ENCODE measurements at regions not wholly inside any gene's neighbourhood (a gene's known extent, or its start where the extent isn't known, plus 50 kb on each side); places are given as distances from the start of the nearest gene placed in this dataset.

- TF ChIP-seq RAD21 (conservative IDR thresholded peaks at IDR 0.05 in 1 of 2, IDR thresholded peaks at IDR 0.05 in 1 of 2), result no peak
- no peak for TF ChIP-seq POLR2A (IDR thresholded peaks at IDR 0.05; ENCODE audit: low read length)
- TF ChIP-seq, protein P1, sequence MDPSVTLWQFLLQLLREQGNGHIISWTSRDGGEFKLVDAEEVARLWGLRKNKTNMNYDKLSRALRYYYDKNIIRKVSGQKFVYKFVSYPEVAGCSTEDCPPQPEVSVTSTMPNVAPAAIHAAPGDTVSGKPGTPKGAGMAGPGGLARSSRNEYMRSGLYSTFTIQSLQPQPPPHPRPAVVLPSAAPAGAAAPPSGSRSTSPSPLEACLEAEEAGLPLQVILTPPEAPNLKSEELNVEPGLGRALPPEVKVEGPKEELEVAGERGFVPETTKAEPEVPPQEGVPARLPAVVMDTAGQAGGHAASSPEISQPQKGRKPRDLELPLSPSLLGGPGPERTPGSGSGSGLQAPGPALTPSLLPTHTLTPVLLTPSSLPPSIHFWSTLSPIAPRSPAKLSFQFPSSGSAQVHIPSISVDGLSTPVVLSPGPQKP (IDR thresholded peaks at IDR 0.05; ENCODE audit: low read depth, low read length), result no peak
- TF ChIP-seq CTCF (IDR thresholded peaks at IDR 0.05), result no peak
- TF ChIP-seq RNF2 (IDR thresholded peaks at IDR 0.05; ENCODE audit: borderline replicate concordance, low read depth), result no peak
- no peak for TF ChIP-seq JUN (IDR thresholded peaks at IDR 0.05)
- TF ChIP-seq, protein P2, sequence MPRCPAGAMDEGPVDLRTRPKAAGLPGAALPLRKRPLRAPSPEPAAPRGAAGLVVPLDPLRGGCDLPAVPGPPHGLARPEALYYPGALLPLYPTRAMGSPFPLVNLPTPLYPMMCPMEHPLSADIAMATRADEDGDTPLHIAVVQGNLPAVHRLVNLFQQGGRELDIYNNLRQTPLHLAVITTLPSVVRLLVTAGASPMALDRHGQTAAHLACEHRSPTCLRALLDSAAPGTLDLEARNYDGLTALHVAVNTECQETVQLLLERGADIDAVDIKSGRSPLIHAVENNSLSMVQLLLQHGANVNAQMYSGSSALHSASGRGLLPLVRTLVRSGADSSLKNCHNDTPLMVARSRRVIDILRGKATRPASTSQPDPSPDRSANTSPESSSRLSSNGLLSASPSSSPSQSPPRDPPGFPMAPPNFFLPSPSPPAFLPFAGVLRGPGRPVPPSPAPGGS (IDR thresholded peaks at IDR 0.05), result no peak
- no peak for TF ChIP-seq RFX5 (IDR thresholded peaks at IDR 0.05)
- no peak for TF ChIP-seq ZSCAN20 (CRISPR knock-in tag; IDR thresholded peaks at IDR 0.05)
Observed at GRCh38 chr20:24316731-24317130, 152.7 kb upstream of the SYNDIG1 start.

Measured in A549 (cell line).